ENCODE measurements at regions not wholly inside any gene's neighbourhood (a gene's known extent, or its start where the extent isn't known, plus 50 kb on each side); places are given as distances from the start of the nearest gene placed in this dataset.

GRCh38 chr2:236815746-236816145, 246.1 kb downstream of the ACKR3 start:
- no peak for TF ChIP-seq POLR2A (IDR thresholded peaks at IDR 0.05)
- TF ChIP-seq CTCF (IDR thresholded peaks at IDR 0.05), result no peak
- TF ChIP-seq POLR2AphosphoS5 (IDR thresholded peaks at IDR 0.05), result no peak
- no peak for TF ChIP-seq EP300 (IDR thresholded peaks at IDR 0.05)
- H3K27me3 ChIP-seq, result no peaks in the 10 kb centered on the region
- no peaks in the 10 kb centered on the region for H3K4me1 ChIP-seq
- WGBS, 2 donors, result 80 to 89% methylated on average over 8 of the region's 8 CpGs
- intact Hi-C loops (cut with DNase I), result no loop called here
- no peaks in the 10 kb centered on the region for H3K9me3 ChIP-seq
- DNase-seq, result no peak
- H3K36me3 ChIP-seq, result no peaks in the 10 kb centered on the region
- no peak overlapping the region for H3K27ac ChIP-seq
- no peak overlapping the region for H3K4me3 ChIP-seq

- TF ChIP-seq POLR2A (IDR thresholded peaks at IDR 0.05), result no peak
- TF ChIP-seq CTCF (IDR thresholded peaks at IDR 0.05), result no peak
- no peak for TF ChIP-seq POLR2AphosphoS5 (IDR thresholded peaks at IDR 0.05)
- TF ChIP-seq EP300 (IDR thresholded peaks at IDR 0.05), result no peak
- H3K9me3 ChIP-seq, result peaks cover 0 to 1% (median 0%) of the 10 kb centered on the region in 4 donors
- no peaks in the 10 kb centered on the region for H3K36me3 ChIP-seq
- H3K27me3 ChIP-seq, result no peaks in the 10 kb centered on the region
- H3K4me1 ChIP-seq, result no peaks in the 10 kb centered on the region
- no peak overlapping the region for H3K4me3 ChIP-seq
- WGBS, 2 donors, result 88 to 91% methylated on average over 24 of the region's 24 CpGs
- no peak for DNase-seq
- H3K27ac ChIP-seq, result no peak overlapping the region
- intact Hi-C loops (cut with DNase I), result no loop called here
Observed at GRCh38 chr2:236816197-236817170, 246.9 kb downstream of the ACKR3 start.

GRCh38 chr2:236818281-236819045, 248.8 kb downstream of the ACKR3 start:
- H3K9me3 ChIP-seq, result peaks cover 0 to 6% (median 3%) of the 10 kb centered on the region in 4 donors
- WGBS, 2 donors, result 54 to 67% methylated on average over 15 of the region's 15 CpGs
- intact Hi-C loops (cut with DNase I), result no loop called here

More at GRCh38 chr2:236818281-236819045, 248.8 kb downstream of the ACKR3 start:
- no peaks in the 10 kb centered on the region for H3K27me3 ChIP-seq
- H3K4me3 ChIP-seq, result no peak overlapping the region
- TF ChIP-seq EP300 (IDR thresholded peaks at IDR 0.05), result no peak
- TF ChIP-seq POLR2AphosphoS5 (IDR thresholded peaks at IDR 0.05), result no peak
- no peak for TF ChIP-seq CTCF (IDR thresholded peaks at IDR 0.05)
- no peak for TF ChIP-seq POLR2A (IDR thresholded peaks at IDR 0.05)
- DNase-seq, result no peak
- H3K27ac ChIP-seq, result no peak overlapping the region
- no peaks in the 10 kb centered on the region for H3K36me3 ChIP-seq
- no peaks in the 10 kb centered on the region for H3K4me1 ChIP-seq
